ENCODE measurements at regions not wholly inside any gene's neighbourhood (a gene's known extent, or its start where the extent isn't known, plus 50 kb on each side); places are given as distances from the start of the nearest gene placed in this dataset.

GRCh38 chr11:16418428-16419097 lies 62.2 kb upstream of the SOX6 start:
- no peak for TF ChIP-seq TAF1 (IDR thresholded peaks at IDR 0.05; ENCODE audit: borderline replicate concordance, insufficient read depth, low read length)
- no peak for TF ChIP-seq REST (IDR thresholded peaks at IDR 0.05; ENCODE audit: insufficient read depth in 1 of 2, low read depth in 2 of 2, low read length in 2 of 2)
- TF ChIP-seq POLR2AphosphoS5 (IDR thresholded peaks at IDR 0.05; ENCODE audit: low read depth, low read length): no peak
- TF ChIP-seq FOXP2 (optimal IDR thresholded peaks at IDR 0.05; ENCODE audit: borderline replicate concordance, extremely low read depth, extremely low read length, insufficient read depth): no peak
- TF ChIP-seq SIN3A (IDR thresholded peaks at IDR 0.05; ENCODE audit: borderline replicate concordance, insufficient read depth, low read length): no peak

DNA sequence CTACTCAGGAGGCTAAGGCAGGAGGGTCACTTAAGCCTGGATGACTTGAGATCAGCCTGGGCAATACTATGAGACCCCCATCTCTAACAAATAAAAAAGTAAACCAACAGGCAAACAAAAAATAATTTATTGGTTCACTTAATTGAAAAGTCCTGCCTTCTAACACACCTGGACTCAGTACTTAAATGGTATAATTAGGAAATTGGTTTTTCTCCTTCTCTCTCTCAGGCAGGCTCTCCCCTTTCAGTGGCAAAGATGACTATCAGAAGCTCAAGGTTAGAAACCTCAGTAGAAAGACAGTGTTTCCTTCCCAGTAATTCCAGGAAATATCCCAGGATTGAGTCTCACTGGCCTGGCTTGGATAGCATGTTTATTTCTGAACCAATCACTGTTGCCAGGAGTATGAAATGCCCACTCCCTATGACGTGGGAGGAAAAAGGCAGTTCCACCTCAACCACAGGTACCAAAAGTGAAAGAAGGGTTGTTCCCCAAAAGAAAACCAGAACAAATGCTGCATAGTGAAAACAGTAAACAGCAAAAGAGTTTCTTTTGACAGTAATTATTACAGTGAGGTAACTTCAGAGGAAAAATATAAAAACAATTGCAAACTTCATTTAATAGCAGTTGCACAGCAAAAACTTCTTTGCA lies 56.3 kb upstream of the SOX6 start:
- no peak for TF ChIP-seq SIN3A (IDR thresholded peaks at IDR 0.05; ENCODE audit: borderline replicate concordance, insufficient read depth, low read length)
- no peak for TF ChIP-seq POLR2AphosphoS5 (IDR thresholded peaks at IDR 0.05; ENCODE audit: low read depth, low read length)
- TF ChIP-seq FOXP2 (optimal IDR thresholded peaks at IDR 0.05; ENCODE audit: borderline replicate concordance, extremely low read depth, extremely low read length, insufficient read depth): no peak
- no peak for TF ChIP-seq TAF1 (IDR thresholded peaks at IDR 0.05; ENCODE audit: borderline replicate concordance, insufficient read depth, low read length)
- TF ChIP-seq REST (IDR thresholded peaks at IDR 0.05; ENCODE audit: insufficient read depth in 1 of 2, low read depth in 2 of 2, low read length in 2 of 2): no peak

DNA sequence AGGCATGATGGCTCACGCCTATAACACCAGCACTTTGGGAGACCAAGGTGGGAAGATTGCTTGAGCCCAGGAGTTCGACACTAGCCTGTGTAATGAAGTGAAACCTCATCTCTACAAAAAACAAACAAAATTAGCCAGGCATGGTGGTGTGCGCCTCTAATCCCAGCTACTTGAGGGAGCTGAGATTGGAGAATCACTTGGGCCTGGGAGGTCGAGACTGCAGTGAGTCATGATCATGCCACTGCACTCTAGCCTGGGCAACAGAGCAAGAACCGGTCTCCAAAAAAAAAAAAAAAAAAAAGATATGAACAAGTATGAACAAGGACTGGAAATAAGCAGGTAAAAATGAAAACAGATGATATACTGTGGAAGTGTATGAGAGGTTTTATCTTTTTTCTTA lies 54.1 kb upstream of the SOX6 start:
- no peak for TF ChIP-seq SIN3A (IDR thresholded peaks at IDR 0.05; ENCODE audit: borderline replicate concordance, insufficient read depth, low read length)
- TF ChIP-seq TAF1 (IDR thresholded peaks at IDR 0.05; ENCODE audit: borderline replicate concordance, insufficient read depth, low read length): no peak
- TF ChIP-seq FOXP2 (optimal IDR thresholded peaks at IDR 0.05; ENCODE audit: borderline replicate concordance, extremely low read depth, extremely low read length, insufficient read depth): no peak

DNA sequence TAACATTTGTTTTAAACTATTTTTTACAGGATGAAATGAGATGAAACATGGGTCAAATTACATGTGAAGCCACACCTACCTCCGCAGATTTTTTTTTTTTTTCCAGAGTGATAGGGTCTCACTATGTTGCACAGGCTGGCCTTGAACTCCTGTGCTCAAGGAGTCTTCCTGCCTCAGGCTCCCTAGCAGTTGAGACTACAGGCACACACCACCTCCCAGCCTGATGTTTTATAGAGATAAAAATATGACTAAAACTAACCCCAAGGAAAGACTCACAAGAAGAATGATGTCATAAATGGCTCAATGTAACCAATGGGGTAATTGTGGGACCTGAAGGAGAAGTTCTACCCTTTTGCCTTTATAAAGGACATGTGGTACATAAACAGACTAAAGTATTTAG lies 52.3 kb upstream of the SOX6 start:
- TF ChIP-seq FOXP2 (optimal IDR thresholded peaks at IDR 0.05; ENCODE audit: borderline replicate concordance, extremely low read depth, extremely low read length, insufficient read depth) (no peak), POLR2AphosphoS5 (IDR thresholded peaks at IDR 0.05; ENCODE audit: low read depth, low read length) (no peak), TAF1 (IDR thresholded peaks at IDR 0.05; ENCODE audit: borderline replicate concordance, insufficient read depth, low read length) (no peak), REST (IDR thresholded peaks at IDR 0.05; ENCODE audit: insufficient read depth in 1 of 2, low read depth in 2 of 2, low read length in 2 of 2) (no peak), SIN3A (IDR thresholded peaks at IDR 0.05; ENCODE audit: borderline replicate concordance, insufficient read depth, low read length) (no peak)

DNA sequence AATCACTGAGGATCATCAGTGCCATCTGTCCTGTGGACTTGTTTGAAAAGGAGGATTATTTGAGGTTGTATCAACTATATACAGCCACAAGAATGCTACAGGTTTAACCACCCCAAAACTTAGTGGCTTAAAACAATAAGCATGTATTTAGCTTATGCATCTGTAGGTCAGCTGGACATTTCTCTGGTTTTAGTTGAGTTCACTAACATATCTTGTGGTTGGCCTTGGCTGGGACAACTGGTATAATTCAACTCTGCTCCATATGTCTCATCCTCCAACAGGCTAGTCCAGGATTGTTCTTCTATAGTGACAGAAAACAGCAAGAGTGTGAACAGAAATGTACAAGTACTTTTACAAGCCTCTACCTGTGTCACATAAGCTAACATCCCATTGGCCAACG lies 49.9 kb upstream of the SOX6 start:
- TF ChIP-seq REST (IDR thresholded peaks at IDR 0.05; ENCODE audit: insufficient read depth in 1 of 2, low read depth in 2 of 2, low read length in 2 of 2) (no peak), SIN3A (IDR thresholded peaks at IDR 0.05; ENCODE audit: borderline replicate concordance, insufficient read depth, low read length) (no peak), TAF1 (IDR thresholded peaks at IDR 0.05; ENCODE audit: borderline replicate concordance, insufficient read depth, low read length) (no peak), FOXP2 (optimal IDR thresholded peaks at IDR 0.05; ENCODE audit: borderline replicate concordance, extremely low read depth, extremely low read length, insufficient read depth) (no peak), POLR2AphosphoS5 (IDR thresholded peaks at IDR 0.05; ENCODE audit: low read depth, low read length) (no peak)
